ENCODE measurements at regions not wholly inside any gene's neighbourhood (a gene's known extent, or its start where the extent isn't known, plus 50 kb on each side); places are given as distances from the start of the nearest gene placed in this dataset.

DNA sequence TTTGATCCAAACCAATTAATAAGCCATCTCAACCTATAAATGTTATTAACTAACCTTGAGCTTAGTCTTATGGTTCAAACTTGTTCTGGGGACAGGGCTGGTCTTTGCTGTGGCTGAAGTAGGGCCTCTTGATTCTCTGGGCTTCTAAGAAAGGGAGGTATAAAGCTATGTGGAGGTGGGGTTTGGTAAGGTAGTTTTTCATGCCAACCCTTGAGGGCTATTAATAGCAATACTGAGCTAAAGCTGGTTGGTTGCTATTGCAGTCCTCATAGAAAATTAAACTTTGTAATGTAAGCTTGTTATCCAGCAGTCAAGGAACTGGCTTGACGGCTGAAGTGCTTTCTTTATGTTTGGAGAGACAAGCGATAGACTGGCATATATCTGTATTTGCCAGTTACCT lies 112.1 kb downstream of the RND3 start:
- TF ChIP-seq, protein P1, sequence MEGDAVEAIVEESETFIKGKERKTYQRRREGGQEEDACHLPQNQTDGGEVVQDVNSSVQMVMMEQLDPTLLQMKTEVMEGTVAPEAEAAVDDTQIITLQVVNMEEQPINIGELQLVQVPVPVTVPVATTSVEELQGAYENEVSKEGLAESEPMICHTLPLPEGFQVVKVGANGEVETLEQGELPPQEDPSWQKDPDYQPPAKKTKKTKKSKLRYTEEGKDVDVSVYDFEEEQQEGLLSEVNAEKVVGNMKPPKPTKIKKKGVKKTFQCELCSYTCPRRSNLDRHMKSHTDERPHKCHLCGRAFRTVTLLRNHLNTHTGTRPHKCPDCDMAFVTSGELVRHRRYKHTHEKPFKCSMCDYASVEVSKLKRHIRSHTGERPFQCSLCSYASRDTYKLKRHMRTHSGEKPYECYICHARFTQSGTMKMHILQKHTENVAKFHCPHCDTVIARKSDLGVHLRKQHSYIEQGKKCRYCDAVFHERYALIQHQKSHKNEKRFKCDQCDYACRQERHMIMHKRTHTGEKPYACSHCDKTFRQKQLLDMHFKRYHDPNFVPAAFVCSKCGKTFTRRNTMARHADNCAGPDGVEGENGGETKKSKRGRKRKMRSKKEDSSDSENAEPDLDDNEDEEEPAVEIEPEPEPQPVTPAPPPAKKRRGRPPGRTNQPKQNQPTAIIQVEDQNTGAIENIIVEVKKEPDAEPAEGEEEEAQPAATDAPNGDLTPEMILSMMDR (IDR thresholded peaks at IDR 0.05) = no peak
- TF ChIP-seq POLR2AphosphoS5 (IDR thresholded peaks at IDR 0.05) = no peak

Data from suprapubic skin (tissue), 3 donors.